ENCODE measurements at regions not wholly inside any gene's neighbourhood (a gene's known extent, or its start where the extent isn't known, plus 50 kb on each side); places are given as distances from the start of the nearest gene placed in this dataset.
"Not testable (repeated sequence)": the region's sequence is repeated elsewhere in the genome, so short reads cannot be mapped to it uniquely, and the experiment has no call there.

- not testable (repeated sequence) for TF ChIP-seq CTCF (conservative IDR thresholded peaks at IDR 0.05); ZFX (IDR thresholded peaks at IDR 0.05)
Observed at GRCh38 chr10:133764823-133765209, 138.2 kb upstream of the FRG2B start.
